Psoas muscle (tissue), 7 donors: ENCODE measurements at regions not wholly inside any gene's neighbourhood (a gene's known extent, or its start where the extent isn't known, plus 50 kb on each side); places are given as distances from the start of the nearest gene placed in this dataset.

ENCODE experiments used
- ATAC-seq, 4 donors: fragments of 200-7000 bp; cut with Tn5 transposase; one replicate each; pipeline ENCODE4 v1.9.1; 2020; ENCODE audit warnings: moderate library complexity in 3 of 4, mild to moderate bottlenecking in 2 of 4
- DNase-seq, 2 donors: peaks; one replicate each; pipeline ENCODE4 v3.0.0-alpha.2; 2020
- H3K27ac ChIP-seq: fragments of 200-600 bp; one replicate; pipeline ENCODE4 v1.8.0; 2022
- H3K27me3 ChIP-seq, 3 donors: fragments of 200-600 bp in 1 of 3; one replicate each; pipeline versions ENCODE4 v1.6.1 to v1.8.0; 2013 to 2022; ENCODE audit warnings: low read length in 2 of 3, mild to moderate bottlenecking in 2 of 3, moderate library complexity in 1 of 3; ENCODE audit not compliant: insufficient read depth in 3 of 3
- H3K36me3 ChIP-seq, 2 donors: fragments of 200-600 bp in 1 of 2; one replicate each; pipeline versions ENCODE4 v1.6.1 to v1.8.0; 2013 to 2022; ENCODE audit warnings: low read depth in 1 of 2, mild to moderate bottlenecking in 1 of 2, moderate library complexity in 1 of 2; ENCODE audit not compliant: insufficient read depth in 1 of 2
- H3K4me1 ChIP-seq: fragments of 200-600 bp; one replicate; pipeline ENCODE4 v1.8.0; 2022
- H3K4me3 ChIP-seq: fragments of 200-600 bp; one replicate; pipeline ENCODE4 v1.8.0; 2022; ENCODE audit warnings: mild to moderate bottlenecking
- H3K9me3 ChIP-seq: fragments of 200-600 bp; one replicate; pipeline ENCODE4 v1.8.0; 2022
- CTCF ChIP-seq: fragments of 200-600 bp; IDR thresholded peaks from one replicate; pipeline ENCODE4 v1.8.0; 2022; ENCODE audit warnings: antibody characterized with exemption
- WGBS, 3 donors: extraction: QIAGEN DNeasy Blood & Tissue Kit; methylation state at CpG; one replicate each; pipeline versions ENCODE4 v1.1.6 to v1.1.7; 2013; 5-methylcytosine and 5-hydroxymethylcytosine counted together
- intact Hi-C, 2 donors: fragments of 100-400 bp; cut with DNase I; formaldehyde crosslinking; loops; one replicate each; pipeline versions ENCODE4 v1.11.0 to v1.14.2; 2022
- donor health status: healthy with polysubstance abuse.
- donor health status: DM: no; HTN: no; CAD: no; lungs with moderate emphysema.
- donor health status: Bipolar disorder and iron deficiency.
- donor health status: healthy.
- donor health status: DM: yes; HTN: yes; CAD: no.
- donor health status: DM: no; HTN: no; CAD: no.
- donor health status: DM: yes; HTN: yes; CAD: no.

GRCh38 chr12:92025462-92026207 lies 120.0 kb downstream of the BTG1 start:
- TF ChIP-seq CTCF = no peak
- Histone ChIP-seq H3K4me1 (no peaks in the 10 kb centered on the region), H3K27me3 (no peaks in the 10 kb centered on the region), H3K36me3 (no peaks in the 10 kb centered on the region), H3K4me3 (no peak overlapping the region), H3K27ac (no peak overlapping the region), H3K9me3 (no peaks in the 10 kb centered on the region)
- 75 to 77% (median 77%) methylated on average over 4 of the region's 4 CpGs for WGBS, 3 donors
- no peak for DNase-seq
- intact Hi-C loops = no loop called here
- ATAC-seq = no peak

- intact Hi-C loops = no loop called here
- no peak overlapping the region for H3K27ac ChIP-seq
- H3K36me3 ChIP-seq = no peaks in the 10 kb centered on the region
- TF ChIP-seq CTCF = no peak
- no peaks in the 10 kb centered on the region for H3K4me1 ChIP-seq
- H3K9me3 ChIP-seq = no peaks in the 10 kb centered on the region
- H3K27me3 ChIP-seq = no peaks in the 10 kb centered on the region
- DNase-seq (no peak), ATAC-seq (no peak)
- no peak overlapping the region for H3K4me3 ChIP-seq
- 94 to 100% (median 97%) methylated on average over 1 of the region's 1 CpG for WGBS, 3 donors
Measured at GRCh38 chr12:92022093-92022492, 123.6 kb downstream of the BTG1 start.

GRCh38 chr12:92021666-92022035 lies 124.0 kb downstream of the BTG1 start:
- no peak for TF ChIP-seq CTCF
- 60 to 74% (median 71%) methylated on average over 1 of the region's 1 CpG for WGBS, 3 donors
- Histone ChIP-seq H3K4me3 (no peak overlapping the region), H3K4me1 (no peaks in the 10 kb centered on the region), H3K27me3 (no peaks in the 10 kb centered on the region), H3K27ac (no peak overlapping the region), H3K9me3 (no peaks in the 10 kb centered on the region), H3K36me3 (no peaks in the 10 kb centered on the region)
- ATAC-seq (no peak), DNase-seq (no peak)
- intact Hi-C loops = no loop called here

- H3K36me3 ChIP-seq = no peaks in the 10 kb centered on the region
- no peak for TF ChIP-seq CTCF
- no peaks in the 10 kb centered on the region for H3K4me1 ChIP-seq
- intact Hi-C loops = no loop called here
- H3K4me3 ChIP-seq = no peak overlapping the region
- H3K9me3 ChIP-seq = no peaks in the 10 kb centered on the region
- no peaks in the 10 kb centered on the region for H3K27me3 ChIP-seq
- DNase-seq = no peak
- H3K27ac ChIP-seq = no peak overlapping the region
- ATAC-seq = no peak
- 46 to 49% (median 48%) methylated on average over 6 of the region's 6 CpGs for WGBS, 3 donors
Measured at GRCh38 chr12:92020983-92021665, 124.5 kb downstream of the BTG1 start.
